ENCODE measurements at regions not wholly inside any gene's neighbourhood (a gene's known extent, or its start where the extent isn't known, plus 50 kb on each side); places are given as distances from the start of the nearest gene placed in this dataset.
"Not testable (repeated sequence)": the region's sequence is repeated elsewhere in the genome, so short reads cannot be mapped to it uniquely, and the experiment has no call there.

DNA sequence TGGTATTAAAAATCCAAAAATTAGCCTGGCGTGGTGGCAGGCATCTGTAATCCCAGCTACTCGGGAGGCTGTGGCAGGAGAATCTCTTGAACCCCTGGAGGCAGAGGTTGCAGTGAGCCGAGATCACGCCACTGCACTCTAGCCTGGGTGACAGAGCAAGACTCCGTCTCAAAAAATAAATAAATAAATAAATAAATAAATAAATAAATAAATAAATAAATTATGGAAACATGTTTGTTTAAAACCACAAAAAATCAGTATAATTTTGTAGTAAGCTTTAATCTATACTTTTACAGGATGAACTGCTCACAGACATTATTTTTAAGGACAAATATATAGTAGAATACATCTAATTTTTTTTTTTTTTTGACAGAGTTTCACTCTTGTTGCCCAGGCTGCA lies 521.3 kb upstream of the ATXN7L3B start:
- H4K8ac ChIP-seq (ENCODE audit: extremely low read depth, insufficient read depth, low read length) = not testable (repeated sequence)

More for the DNA sequence above, 521.3 kb upstream of the ATXN7L3B start:
- DNase-seq (ENCODE audit: low read depth in 1 of 2, low spot score in 2 of 2); H3K79me2 ChIP-seq (ENCODE audit: control insufficient read depth in 1 of 2, insufficient read depth in 2 of 2, low read length in 2 of 2); H3K14ac ChIP-seq (ENCODE audit: insufficient read length); H4K91ac ChIP-seq (replicated peaks; ENCODE audit: insufficient read length, low read length); H2AFZ ChIP-seq (ENCODE audit: low read length); H3K27ac ChIP-seq (ENCODE audit: low read depth, low read length); H3K4me1 ChIP-seq (replicated peaks in 1 of 4; ENCODE audit: control insufficient read depth in 3 of 4, insufficient read depth in 4 of 4, low read length in 3 of 4); H3K36me3 ChIP-seq (ENCODE audit: control insufficient read depth in 2 of 4, insufficient read depth in 4 of 4, low read length in 3 of 4); H4K5ac ChIP-seq (ENCODE audit: insufficient read length, low read depth, low read length); H3K23ac ChIP-seq (ENCODE audit: insufficient read length); H3K9me3 ChIP-seq (ENCODE audit: insufficient read depth in 2 of 2, low read depth in 1 of 2, low read length in 1 of 2); H3K56ac ChIP-seq (replicated peaks; ENCODE audit: insufficient read length, low read depth, low read length); H3K9ac ChIP-seq (replicated peaks in 1 of 4; ENCODE audit: extremely low read depth in 1 of 4, low read depth in 3 of 4, low read length in 3 of 4); H2BK5ac ChIP-seq (ENCODE audit: low read depth, low read length); H3K18ac ChIP-seq (ENCODE audit: extremely low read depth, low read length); H3K4me2 ChIP-seq (ENCODE audit: insufficient read depth in 1 of 2, low read depth in 2 of 2, low read length in 2 of 2); H3K27me3 ChIP-seq (replicated peaks in 1 of 4; ENCODE audit: control insufficient read depth in 3 of 4, extremely low read depth in 1 of 4, insufficient read depth in 3 of 4, low read length in 3 of 4); H2BK20ac ChIP-seq (ENCODE audit: low read length); H3K4ac ChIP-seq (replicated peaks; ENCODE audit: insufficient read length, low read depth, low read length); H3K23me2 ChIP-seq (ENCODE audit: low read depth, low read length); H2AK5ac ChIP-seq (ENCODE audit: low read depth, low read length); H2BK15ac ChIP-seq (ENCODE audit: low read length); H4K20me1 ChIP-seq (replicated peaks in 1 of 2; ENCODE audit: control insufficient read depth in 1 of 2, insufficient read depth in 2 of 2, low read length in 2 of 2); H2BK120ac ChIP-seq (replicated peaks; ENCODE audit: low read depth, low read length); FAIRE-seq; POLR2A ChIA-PET (ENCODE audit: partially characterized antibody); H2BK12ac ChIP-seq (ENCODE audit: low read depth, low read length); H3K79me1 ChIP-seq (ENCODE audit: low read depth, low read length); H3K4me3 ChIP-seq (ENCODE audit: extremely low read depth in 1 of 4, insufficient read depth in 2 of 4, low read depth in 3 of 4, low read length in 4 of 4): not testable (repeated sequence)
- CTCF ChIA-PET (ENCODE audit: partially characterized antibody) = interaction anchor here (0.7 kb wide), 1 partner anchor 781 kb away, joined by 3 read pairs; no protein-coding TSS in a partner anchor
- whole genome bisulfite sequencing, 2 experiments (ENCODE audit: extremely low coverage in 1 of 2, insufficient coverage in 1 of 2, insufficient read length in 1 of 2, insufficient replicate concordance in 2 of 2, low coverage in 1 of 2, low lambda C conversion rate in 2 of 2, missing lambda C conversion rate in 1 of 2) = 90% methylated on average over 5 of the region's 5 CpGs; no CpG with 5 or more reads in 1 of the 2 experiments

Data from H1 (cell line).